GM19397 (cell line): ENCODE measurements at regions not wholly inside any gene's neighbourhood (a gene's known extent, or its start where the extent isn't known, plus 50 kb on each side); places are given as distances from the start of the nearest gene placed in this dataset.
"Not testable (repeated sequence)": the region's sequence is repeated elsewhere in the genome, so short reads cannot be mapped to it uniquely, and the experiment has no call there.

Experiments
- ATAC-seq: cut with Tn5 transposase; IDR thresholded peaks from one replicate; pipeline ENCODE4 v1.9.1; 2021; ENCODE audit warnings: mild to moderate bottlenecking, moderate library complexity; ENCODE audit not compliant: unreplicated experiment

GRCh38 chr12:18840997-18841396 lies 103.1 kb downstream of the CAPZA3 start:
- not testable (repeated sequence) for ATAC-seq

DNA sequence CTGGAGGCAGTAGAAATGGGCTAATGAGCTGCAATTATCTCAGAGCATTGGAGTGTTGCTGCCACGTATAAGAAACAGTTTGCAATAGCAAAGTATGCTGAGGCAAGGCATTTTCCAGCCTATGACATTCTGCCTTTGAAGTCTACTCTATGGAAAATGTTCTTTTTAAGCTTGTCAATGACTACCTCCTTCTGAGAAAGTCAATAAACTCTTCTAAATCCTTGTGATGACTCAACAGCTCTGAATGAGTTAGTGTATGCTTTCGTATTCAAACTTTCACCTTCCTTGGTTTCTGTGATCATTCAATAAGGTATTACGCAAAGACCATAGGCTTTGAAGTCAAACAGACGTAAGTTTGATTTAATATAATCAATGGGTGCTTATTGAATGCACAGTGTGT lies 111.2 kb downstream of the CAPZA3 start:
- no peak for ATAC-seq

- no peak for ATAC-seq
Observed at GRCh38 chr12:18849761-18850160, 111.8 kb downstream of the CAPZA3 start.

GRCh38 chr12:18850752-18851151 lies 112.8 kb downstream of the CAPZA3 start:
- ATAC-seq = no peak

- no peak for ATAC-seq
Observed at GRCh38 chr12:18851271-18851670, 113.4 kb downstream of the CAPZA3 start.

GRCh38 chr12:18853570-18854366 lies 115.8 kb downstream of the CAPZA3 start:
- no peak for ATAC-seq

DNA sequence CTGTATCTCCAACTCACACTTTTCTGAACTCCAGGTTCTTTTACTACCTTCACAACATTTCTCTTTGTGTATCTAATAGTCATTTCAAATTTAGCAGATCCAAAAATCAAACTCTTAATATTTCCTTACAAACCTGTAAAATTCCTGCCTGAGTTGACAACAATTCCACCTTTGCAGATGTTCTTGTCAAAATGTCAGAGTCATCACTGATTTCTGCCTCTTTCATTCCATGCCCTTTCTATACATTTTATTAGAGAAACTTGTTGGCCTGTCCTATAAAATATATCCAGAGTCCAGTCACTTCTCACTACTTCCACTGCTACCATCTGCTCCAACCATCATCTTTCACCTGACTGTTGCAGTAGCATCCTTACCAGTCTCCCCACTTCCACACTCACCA lies 119.7 kb downstream of the CAPZA3 start:
- ATAC-seq = no peak

- no peak for ATAC-seq
Observed at GRCh38 chr12:18859400-18859799, 121.5 kb downstream of the CAPZA3 start.

- no peak for ATAC-seq
Observed at GRCh38 chr12:18861287-18861858, 123.5 kb downstream of the CAPZA3 start.

- ATAC-seq = no peak
Observed at GRCh38 chr12:18863769-18864500, 126.0 kb downstream of the CAPZA3 start.

DNA sequence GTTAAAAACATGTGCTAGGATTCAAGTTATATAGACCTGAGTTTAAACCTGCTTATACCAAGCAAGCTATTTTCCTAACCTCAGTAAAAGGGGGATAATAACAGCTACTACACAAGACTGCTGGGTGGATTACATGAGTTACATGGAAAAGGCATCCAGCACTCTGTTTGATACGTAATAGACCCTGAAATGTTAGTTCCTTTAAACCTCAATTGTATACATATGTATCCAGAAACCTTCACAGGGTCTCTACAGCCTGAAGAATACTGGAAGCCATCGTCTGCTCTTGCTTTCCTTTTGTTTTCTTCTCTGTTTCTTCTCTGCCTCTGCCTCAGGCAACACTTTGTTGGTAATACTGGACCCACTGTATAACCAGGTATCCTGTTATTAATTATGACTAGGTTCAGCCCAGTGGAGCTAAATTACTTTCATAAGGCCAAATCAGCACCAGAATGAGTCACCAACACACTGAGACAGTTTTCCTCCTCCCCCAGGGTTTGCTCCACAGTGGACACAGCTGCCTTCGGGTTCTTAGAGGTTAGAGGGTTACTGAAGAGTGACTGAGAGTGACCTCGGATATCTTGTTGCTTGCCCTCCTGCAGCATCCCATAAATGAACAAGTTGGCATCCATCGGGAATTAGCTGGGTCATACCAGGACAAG lies 127.1 kb downstream of the CAPZA3 start:
- ATAC-seq = no peak

- no peak for ATAC-seq
Observed at GRCh38 chr12:18868717-18869116, 130.8 kb downstream of the CAPZA3 start.

DNA sequence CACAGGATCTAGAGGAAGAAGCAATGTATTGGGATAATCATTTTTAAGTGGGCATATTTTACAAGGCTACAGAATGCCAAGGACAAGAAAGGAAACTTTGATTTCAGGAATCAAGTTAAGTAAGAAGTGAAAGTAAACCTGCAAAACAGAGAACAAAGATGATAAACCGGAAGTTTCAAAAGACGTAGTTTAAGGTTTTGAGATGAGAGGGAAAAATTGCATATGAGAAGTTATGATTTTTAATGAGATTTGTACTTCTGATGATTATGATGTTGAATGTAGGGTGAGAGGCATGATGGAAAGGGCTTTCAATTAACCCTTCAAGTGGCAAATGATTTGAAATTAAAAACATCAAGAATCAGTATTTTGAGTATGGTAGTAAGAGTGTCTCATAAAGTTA lies 134.9 kb downstream of the CAPZA3 start:
- ATAC-seq = no peak

- no peak for ATAC-seq
Observed at GRCh38 chr12:18878676-18879180, 140.8 kb downstream of the CAPZA3 start.

- ATAC-seq = no peak
Observed at GRCh38 chr12:18882690-18883089, 144.8 kb downstream of the CAPZA3 start.

GRCh38 chr12:18886962-18887361 lies 149.0 kb downstream of the CAPZA3 start:
- no peak for ATAC-seq

- ATAC-seq = no peak
Observed at GRCh38 chr12:18887368-18887767, 149.4 kb downstream of the CAPZA3 start.

DNA sequence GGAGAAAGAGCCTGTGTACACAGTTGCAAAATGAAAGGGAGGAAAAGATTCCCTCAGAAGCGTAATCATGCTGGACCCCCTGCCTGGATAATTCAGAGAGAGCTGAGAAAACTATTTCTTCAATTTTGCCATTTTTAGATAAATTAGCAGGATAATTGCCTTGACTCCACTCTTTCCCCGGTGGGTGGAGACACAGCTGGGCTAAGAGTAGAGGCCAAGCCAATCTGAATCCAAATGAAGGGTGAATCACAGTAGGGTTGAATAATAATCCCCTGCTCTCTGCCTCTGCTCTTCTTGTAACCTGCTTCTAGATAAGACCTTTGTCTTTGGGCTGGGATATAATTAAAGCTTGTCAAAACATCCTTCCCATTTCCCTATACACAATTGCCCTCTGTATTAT lies 150.1 kb downstream of the CAPZA3 start:
- ATAC-seq = no peak

- ATAC-seq = not testable (repeated sequence)
Observed at GRCh38 chr12:18890621-18891020, 152.7 kb downstream of the CAPZA3 start.

- ATAC-seq = no peak
Observed at GRCh38 chr12:18895540-18895939, 157.6 kb downstream of the CAPZA3 start.

DNA sequence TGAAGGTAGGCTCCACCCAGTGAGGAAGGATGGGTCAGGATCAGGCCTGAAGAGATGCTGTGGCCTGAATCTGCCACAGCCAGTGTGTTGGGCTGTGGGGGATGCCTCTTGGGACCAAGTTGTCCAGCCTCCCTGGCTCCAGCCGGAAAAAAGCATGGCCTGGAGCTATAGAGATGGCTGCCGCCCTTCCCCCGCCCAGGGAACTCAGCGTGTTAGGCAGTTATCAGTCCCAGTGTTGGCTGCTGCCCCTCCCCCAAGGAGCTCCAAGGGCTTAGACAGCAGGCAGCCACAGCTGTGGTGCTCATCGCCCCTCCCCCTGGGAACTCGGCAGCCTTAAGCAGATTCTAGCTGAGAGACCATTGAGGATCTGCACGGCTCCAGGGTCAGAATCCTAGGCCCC lies 158.0 kb downstream of the CAPZA3 start:
- no peak for ATAC-seq
